ENCODE measurements at regions not wholly inside any gene's neighbourhood (a gene's known extent, or its start where the extent isn't known, plus 50 kb on each side); places are given as distances from the start of the nearest gene placed in this dataset.

DNA sequence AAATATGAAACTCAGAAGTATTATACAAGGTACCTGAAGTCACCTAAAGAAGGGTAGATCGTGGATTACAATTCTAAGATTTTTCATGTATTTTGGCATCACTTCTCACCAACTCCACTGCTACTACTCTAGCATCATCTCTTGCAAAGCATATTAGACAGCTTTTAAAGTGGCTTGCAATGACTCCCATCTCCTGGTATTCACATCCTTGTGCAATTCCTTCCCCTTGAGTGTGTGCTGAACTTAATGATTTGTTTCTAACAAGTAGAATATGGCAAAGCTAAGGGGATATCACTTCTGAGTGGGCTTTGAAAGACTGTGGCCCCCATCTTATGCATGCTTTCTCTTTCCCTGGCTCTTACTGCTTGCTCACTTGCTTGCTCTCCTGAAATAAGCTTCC lies 280.2 kb downstream of the SNX13 start:
- DNase-seq (ENCODE audit: insufficient read length, low spot score) (no peak), FAIRE-seq (no peak)
- TF ChIP-seq POLR2AphosphoS5 (IDR thresholded peaks at IDR 0.05; ENCODE audit: low read depth, low read length) (no peak), TAF1 (IDR thresholded peaks at IDR 0.05; ENCODE audit: low read depth, low read length) (no peak), PAX5 (IDR thresholded peaks at IDR 0.05; ENCODE audit: insufficient read depth, low read length, severe bottlenecking) (no peak), SPI1 (IDR thresholded peaks at IDR 0.05; ENCODE audit: low read depth, low read length) (no peak), POU2F2 (IDR thresholded peaks at IDR 0.05; ENCODE audit: low read depth, low read length) (no peak), POLR2A (IDR thresholded peaks at IDR 0.05; ENCODE audit: low read depth, low read length) (no peak)

DNA sequence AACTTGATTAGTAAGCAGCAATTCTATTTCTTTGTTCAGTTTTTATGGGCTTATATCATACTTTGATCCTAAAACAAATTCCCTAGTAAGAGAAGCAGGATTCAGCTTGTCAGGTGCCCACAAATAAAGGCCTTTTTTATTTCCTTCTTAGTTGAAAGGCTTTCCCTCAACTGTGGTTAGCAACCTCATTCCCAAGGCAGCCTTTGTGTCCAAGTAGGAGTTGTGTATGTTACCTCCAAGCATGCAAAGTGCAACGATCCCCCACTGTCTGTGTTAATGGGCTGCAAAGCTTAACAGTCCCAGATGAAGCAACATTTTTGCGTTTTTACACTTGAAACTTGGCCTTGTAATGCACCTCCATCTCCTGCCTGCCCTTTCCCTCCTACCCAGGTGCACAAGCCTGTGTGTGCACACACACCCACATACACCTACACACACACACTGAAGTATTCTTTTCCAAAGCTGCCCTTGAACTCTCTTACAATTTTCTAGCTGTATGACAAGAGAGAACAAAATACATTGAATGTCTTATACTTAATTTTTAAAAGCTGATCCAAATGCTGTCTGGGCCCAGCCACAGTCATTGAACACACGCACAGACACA lies 278.2 kb downstream of the SNX13 start:
- FAIRE-seq (no peak), DNase-seq (ENCODE audit: insufficient read length, low spot score) (no peak)
- TF ChIP-seq SPI1 (IDR thresholded peaks at IDR 0.05; ENCODE audit: low read depth, low read length) (no peak), POLR2AphosphoS5 (IDR thresholded peaks at IDR 0.05; ENCODE audit: low read depth, low read length) (no peak), PAX5 (IDR thresholded peaks at IDR 0.05; ENCODE audit: insufficient read depth, low read length, severe bottlenecking) (no peak), POU2F2 (IDR thresholded peaks at IDR 0.05; ENCODE audit: low read depth, low read length) (no peak), POLR2A (IDR thresholded peaks at IDR 0.05; ENCODE audit: low read depth, low read length) (no peak), TAF1 (IDR thresholded peaks at IDR 0.05; ENCODE audit: low read depth, low read length) (no peak)

DNA sequence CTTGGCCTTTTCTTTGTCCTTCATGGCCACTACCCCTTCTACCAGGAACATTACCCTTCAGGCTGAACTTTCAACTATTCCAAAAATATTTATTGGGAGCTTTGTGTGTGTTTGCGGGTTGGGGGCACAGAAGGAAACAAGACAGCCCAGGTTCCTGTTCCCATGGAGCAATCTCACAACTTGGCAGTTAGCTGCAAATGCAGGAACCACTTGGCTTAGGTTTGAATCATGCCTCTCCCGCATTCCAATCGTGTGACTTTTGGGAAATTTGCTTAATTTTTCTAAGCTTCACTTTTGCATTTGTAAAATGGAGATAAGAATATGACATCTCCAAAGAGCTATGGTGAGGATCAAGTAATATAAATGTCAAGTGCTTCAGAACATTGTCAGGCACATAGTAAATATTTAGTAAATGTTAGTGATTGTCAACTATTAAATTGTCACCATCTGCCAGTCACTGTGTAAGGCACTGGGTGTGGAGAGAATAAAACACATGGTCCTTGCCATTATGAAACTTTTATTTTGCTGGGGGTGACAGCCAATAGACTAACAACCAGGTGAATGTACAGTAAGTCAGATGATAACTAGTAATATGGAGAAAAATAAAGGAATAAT lies 277.1 kb downstream of the SNX13 start:
- FAIRE-seq (no peak), DNase-seq (ENCODE audit: insufficient read length, low spot score) (no peak)
- TF ChIP-seq SPI1 (IDR thresholded peaks at IDR 0.05; ENCODE audit: low read depth, low read length), result no peak
- no peak for TF ChIP-seq POU2F2 (IDR thresholded peaks at IDR 0.05; ENCODE audit: low read depth, low read length)
- no peak for TF ChIP-seq POLR2AphosphoS5 (IDR thresholded peaks at IDR 0.05; ENCODE audit: low read depth, low read length)
- no peak for TF ChIP-seq TAF1 (IDR thresholded peaks at IDR 0.05; ENCODE audit: low read depth, low read length)
- no peak for TF ChIP-seq POLR2A (IDR thresholded peaks at IDR 0.05; ENCODE audit: low read depth, low read length)

DNA sequence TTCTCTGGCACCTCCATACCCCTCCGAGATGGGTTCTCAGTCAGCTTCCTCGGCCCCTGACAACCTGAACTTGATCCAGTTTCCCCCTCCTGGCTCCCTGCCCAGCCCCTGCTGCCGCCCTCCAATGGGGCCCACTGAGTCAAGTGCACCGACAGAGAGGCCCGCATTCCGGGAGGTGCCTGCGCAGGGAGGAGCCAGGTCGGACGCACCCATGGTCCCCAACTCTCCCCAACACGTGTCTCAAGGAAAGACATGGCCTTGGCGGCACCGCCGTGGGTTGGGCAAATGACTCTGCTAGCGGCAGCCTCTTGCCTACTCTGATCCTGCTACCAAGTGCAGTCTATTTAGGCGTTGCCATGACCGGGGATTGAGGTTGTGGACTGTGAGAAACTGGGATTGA lies 275.3 kb downstream of the SNX13 start:
- DNase-seq (ENCODE audit: insufficient read length, low spot score) (no peak), FAIRE-seq (no peak)
- no peak for TF ChIP-seq SPI1 (IDR thresholded peaks at IDR 0.05; ENCODE audit: low read depth, low read length)
- TF ChIP-seq POLR2AphosphoS5 (IDR thresholded peaks at IDR 0.05; ENCODE audit: low read depth, low read length), result no peak
- TF ChIP-seq POU2F2 (IDR thresholded peaks at IDR 0.05; ENCODE audit: low read depth, low read length), result no peak
- no peak for TF ChIP-seq POLR2A (IDR thresholded peaks at IDR 0.05; ENCODE audit: low read depth, low read length)
- no peak for TF ChIP-seq TAF1 (IDR thresholded peaks at IDR 0.05; ENCODE audit: low read depth, low read length)
- no peak for TF ChIP-seq PAX5 (IDR thresholded peaks at IDR 0.05; ENCODE audit: insufficient read depth, low read length, severe bottlenecking)

DNA sequence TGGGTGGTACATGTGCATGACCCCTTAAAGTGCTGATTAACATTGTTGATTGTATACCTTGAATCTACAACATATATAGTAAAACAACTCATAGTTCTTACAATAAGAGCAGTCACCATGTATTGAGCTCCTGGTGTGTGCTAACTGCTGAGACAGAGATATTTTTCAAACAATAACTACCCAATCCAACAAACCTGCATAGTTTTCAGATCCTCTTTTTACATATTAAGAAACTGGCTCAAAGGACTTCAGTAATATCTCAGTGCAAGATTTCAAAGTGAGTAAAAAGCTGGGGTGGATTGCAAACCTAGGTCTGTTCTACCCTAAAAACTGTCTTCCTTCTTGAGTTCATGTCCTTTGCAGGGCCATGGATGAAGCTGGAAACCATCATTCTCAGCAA lies 272.2 kb downstream of the SNX13 start:
- no peak for TF ChIP-seq PAX5 (IDR thresholded peaks at IDR 0.05; ENCODE audit: insufficient read depth, low read length, severe bottlenecking)
- TF ChIP-seq POLR2A (IDR thresholded peaks at IDR 0.05; ENCODE audit: low read depth, low read length), result no peak
- TF ChIP-seq SPI1 (IDR thresholded peaks at IDR 0.05; ENCODE audit: low read depth, low read length), result peak; percentile 76
- no peak for TF ChIP-seq POLR2AphosphoS5 (IDR thresholded peaks at IDR 0.05; ENCODE audit: low read depth, low read length)
- TF ChIP-seq TAF1 (IDR thresholded peaks at IDR 0.05; ENCODE audit: low read depth, low read length), result no peak
- DNase-seq (ENCODE audit: insufficient read length, low spot score), result no peak
- FAIRE-seq, result no peak

DNA sequence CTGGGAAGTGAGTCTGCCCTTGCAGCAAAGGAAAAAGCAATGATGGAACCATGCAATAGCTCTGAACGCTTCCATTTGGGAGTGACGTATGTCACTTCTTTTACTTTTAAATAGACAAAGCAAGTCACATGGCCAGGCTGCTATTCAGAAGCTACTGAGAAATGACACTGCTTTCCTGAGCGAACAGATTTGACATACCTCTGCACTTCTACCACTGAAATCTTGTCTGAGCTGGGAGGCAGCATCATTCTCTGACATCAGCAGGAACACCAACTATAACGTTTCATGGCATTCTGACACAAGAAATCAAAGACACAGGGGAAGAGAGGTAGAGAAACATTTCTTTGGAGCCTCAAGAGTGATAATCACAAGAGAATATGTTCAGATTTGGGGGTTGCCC lies 271.1 kb downstream of the SNX13 start:
- no peak for DNase-seq (ENCODE audit: insufficient read length, low spot score)
- no peak for FAIRE-seq
- no peak for TF ChIP-seq POLR2AphosphoS5 (IDR thresholded peaks at IDR 0.05; ENCODE audit: low read depth, low read length)
- TF ChIP-seq SPI1 (IDR thresholded peaks at IDR 0.05; ENCODE audit: low read depth, low read length), result no peak
- no peak for TF ChIP-seq PAX5 (IDR thresholded peaks at IDR 0.05; ENCODE audit: insufficient read depth, low read length, severe bottlenecking)
- TF ChIP-seq TAF1 (IDR thresholded peaks at IDR 0.05; ENCODE audit: low read depth, low read length), result no peak

DNA sequence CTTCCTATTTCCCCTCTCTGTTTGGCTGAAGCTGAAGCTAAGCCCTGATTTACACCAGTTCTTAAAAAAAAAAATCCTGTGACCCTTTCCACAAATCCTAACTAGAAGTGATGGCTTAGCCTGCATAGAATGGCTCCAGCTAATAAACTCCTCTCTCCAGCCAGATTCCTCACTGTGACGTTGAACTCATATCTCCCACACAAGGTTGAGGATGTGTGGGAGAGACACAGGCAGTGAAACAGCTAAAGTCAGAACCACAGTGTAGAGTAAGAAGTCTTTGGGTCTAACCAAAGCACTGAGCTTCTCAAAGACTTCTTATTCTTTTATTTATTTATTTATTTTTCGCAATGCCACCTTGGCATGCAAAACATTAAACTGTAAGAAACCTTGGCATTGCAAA lies 268.3 kb downstream of the SNX13 start:
- no peak for FAIRE-seq
- DNase-seq (ENCODE audit: insufficient read length, low spot score), result no peak
- no peak for TF ChIP-seq PAX5 (IDR thresholded peaks at IDR 0.05; ENCODE audit: insufficient read depth, low read length, severe bottlenecking)
- TF ChIP-seq POLR2A (IDR thresholded peaks at IDR 0.05; ENCODE audit: low read depth, low read length), result no peak
- no peak for TF ChIP-seq SPI1 (IDR thresholded peaks at IDR 0.05; ENCODE audit: low read depth, low read length)
- no peak for TF ChIP-seq POLR2AphosphoS5 (IDR thresholded peaks at IDR 0.05; ENCODE audit: low read depth, low read length)
- no peak for TF ChIP-seq TAF1 (IDR thresholded peaks at IDR 0.05; ENCODE audit: low read depth, low read length)
- no peak for TF ChIP-seq POU2F2 (IDR thresholded peaks at IDR 0.05; ENCODE audit: low read depth, low read length)

DNA sequence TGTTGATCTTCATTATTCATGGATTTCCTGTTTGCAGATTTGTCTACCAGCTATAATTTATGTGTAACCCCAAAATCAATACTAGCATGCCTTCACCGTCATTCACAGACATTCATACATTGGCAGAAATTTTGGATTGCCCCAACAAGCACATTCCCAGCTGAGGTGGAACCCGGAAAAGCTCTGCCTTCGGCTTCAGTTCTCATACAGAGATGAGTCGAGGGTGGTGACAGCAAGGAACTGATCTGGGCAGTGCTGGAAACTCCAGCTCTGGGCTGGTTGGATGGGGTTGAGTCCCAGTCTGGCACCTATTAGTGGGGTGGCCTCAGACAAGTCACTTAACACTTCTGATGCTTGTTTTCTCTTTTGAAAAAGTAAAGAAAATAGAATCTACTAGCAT lies 267.5 kb downstream of the SNX13 start:
- TF ChIP-seq TAF1 (IDR thresholded peaks at IDR 0.05; ENCODE audit: low read depth, low read length), result no peak
- TF ChIP-seq POU2F2 (IDR thresholded peaks at IDR 0.05; ENCODE audit: low read depth, low read length), result no peak
- FAIRE-seq (no peak), DNase-seq (ENCODE audit: insufficient read length, low spot score) (no peak)

DNA sequence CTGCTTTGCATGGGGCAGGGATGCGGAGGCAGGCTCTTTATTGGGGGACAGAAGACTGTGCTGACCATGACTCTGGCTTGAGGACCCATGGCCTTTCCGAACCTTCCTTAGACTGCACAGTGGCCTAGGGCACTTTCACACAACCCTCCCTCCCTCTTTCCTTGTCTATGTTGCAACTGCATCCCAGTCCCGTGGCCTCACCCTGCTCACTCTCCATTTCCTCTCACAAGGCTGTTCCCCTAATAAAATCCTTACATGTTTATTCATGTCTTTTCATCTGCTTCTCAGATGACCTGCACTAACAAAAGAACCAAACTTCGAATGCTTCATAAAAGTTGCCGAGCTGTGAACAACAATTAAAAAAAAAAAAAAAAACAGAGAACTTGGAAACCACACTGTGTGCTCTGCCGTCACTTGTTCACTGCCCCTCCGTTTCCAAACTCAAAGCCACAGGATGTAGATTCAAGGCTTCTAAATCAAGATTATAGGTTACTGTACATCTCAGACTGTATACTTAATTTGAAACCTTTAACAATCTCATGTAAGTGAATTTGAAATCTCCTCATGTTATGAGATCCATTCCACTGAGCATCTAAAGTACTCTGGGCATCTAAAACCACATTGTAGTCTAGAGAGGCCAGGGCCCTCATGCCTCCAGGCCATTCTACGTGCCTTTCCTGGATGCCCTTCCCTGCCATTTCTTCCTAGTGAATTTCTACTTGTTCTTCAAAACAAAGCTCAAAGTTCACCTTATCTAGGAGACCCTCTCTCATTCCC lies 265.9 kb downstream of the SNX13 start:
- DNase-seq (ENCODE audit: insufficient read length, low spot score) (no peak), FAIRE-seq (no peak)
- no peak for TF ChIP-seq TAF1 (IDR thresholded peaks at IDR 0.05; ENCODE audit: low read depth, low read length)
- TF ChIP-seq SPI1 (IDR thresholded peaks at IDR 0.05; ENCODE audit: low read depth, low read length), result no peak
- no peak for TF ChIP-seq POLR2AphosphoS5 (IDR thresholded peaks at IDR 0.05; ENCODE audit: low read depth, low read length)
- TF ChIP-seq PAX5 (IDR thresholded peaks at IDR 0.05; ENCODE audit: insufficient read depth, low read length, severe bottlenecking), result no peak
- TF ChIP-seq POLR2A (IDR thresholded peaks at IDR 0.05; ENCODE audit: low read depth, low read length), result no peak
- TF ChIP-seq POU2F2 (IDR thresholded peaks at IDR 0.05; ENCODE audit: low read depth, low read length), result no peak
